CD4-positive, alpha-beta T cell (primary cell): ENCODE measurements at regions not wholly inside any gene's neighbourhood (a gene's known extent, or its start where the extent isn't known, plus 50 kb on each side); places are given as distances from the start of the nearest gene placed in this dataset.

ENCODE experiments used
- ATAC-seq: fragments of 200-7000 bp; cut with Tn5 transposase; one replicate; pipeline ENCODE4 v1.10.0; 2022; ENCODE audit warnings: mild to moderate bottlenecking; ENCODE audit not compliant: poor library complexity
- CTCF ChIA-PET: fragments of 350-600 bp; sonication (Branson Sonifier 250); formaldehyde crosslinking; loops from one replicate; lab custom pipeline; 2021; ENCODE audit warnings: antibody characterized with exemption, inconsistent platforms; lab: Charles Lee
- POLR2A ChIA-PET: fragments of 350-600 bp; sonication (Branson Sonifier 250); formaldehyde crosslinking; loops from one replicate; lab custom pipeline; 2021; ENCODE audit warnings: antibody characterized with exemption, inconsistent platforms; lab: Charles Lee
- DNase-seq, 14 experiments: peaks; one replicate each; pipeline ENCODE4 v3.0.0-alpha.2; 2013 to 2020; ENCODE audit warnings: mixed read lengths in 2 of 14
- H3K27ac ChIP-seq, 2 donors: one replicate each; pipeline versions ENCODE4 v1.5.1 to v1.7.0; 2013; ENCODE audit warnings: low read length in 2 of 2, low read depth in 1 of 2, mild to moderate bottlenecking in 1 of 2
- H3K27me3 ChIP-seq, 2 experiments: 1 replicate in 1 of 2; 2 replicates in 1 of 2; pipeline versions ENCODE4 v1.6.1 to v1.7.0; 2013; ENCODE audit warnings: low read length in 2 of 2, control low read depth in 1 of 2, mild to moderate bottlenecking in 1 of 2, moderate library complexity in 1 of 2; ENCODE audit not compliant: insufficient read depth in 2 of 2, control insufficient read depth in 1 of 2
- H3K36me3 ChIP-seq: one replicate; pipeline ENCODE4 v1.6.1; 2013; ENCODE audit warnings: low read length, control low read depth; ENCODE audit not compliant: insufficient read depth
- H3K4me1 ChIP-seq: one replicate; pipeline ENCODE4 v1.6.1; 2013; ENCODE audit warnings: low read length, control low read depth; ENCODE audit not compliant: insufficient read depth
- H3K4me3 ChIP-seq: one replicate; pipeline ENCODE4 v1.5.1; 2013; ENCODE audit warnings: mild to moderate bottlenecking, low read length, moderate library complexity
- H3K9me3 ChIP-seq, 2 experiments: 1 replicate in 1 of 2; 2 replicates in 1 of 2; pipeline versions ENCODE4 v1.6.1 to v1.7.0; 2013; ENCODE audit warnings: low read length in 2 of 2, mild to moderate bottlenecking in 2 of 2, control low read depth in 1 of 2, moderate library complexity in 1 of 2; ENCODE audit not compliant: control insufficient read depth in 1 of 2, insufficient read depth in 1 of 2
- H3K27ac Mint-ChIP-seq: one replicate; pipeline ENCODE4 v1.8.0; 2020; ENCODE audit warnings: mixed read lengths
- H3K27me3 Mint-ChIP-seq: one replicate; pipeline ENCODE4 v1.8.0; 2021; ENCODE audit warnings: mixed read lengths
- H3K36me3 Mint-ChIP-seq: one replicate; pipeline ENCODE4 v1.8.0; 2021; ENCODE audit warnings: low read depth, mixed read lengths
- H3K4me1 Mint-ChIP-seq: one replicate; pipeline ENCODE4 v1.8.0; 2021; ENCODE audit warnings: low read depth, mixed read lengths
- H3K4me3 Mint-ChIP-seq: one replicate; pipeline ENCODE4 v1.8.0; 2020; ENCODE audit warnings: mild to moderate bottlenecking, mixed read lengths
- H3K9me3 Mint-ChIP-seq: one replicate; pipeline ENCODE4 v1.8.0; 2020; ENCODE audit warnings: mixed read lengths
- intact Hi-C, 2 experiments: fragments of 100-400 bp; cut with DNase I in 1 of 2; cut with micrococcal nuclease in 1 of 2; formaldehyde crosslinking; loops; one replicate each; pipeline versions ENCODE4 v1.15.1 to v1.9.0; 2023 to 2025; cut with DNase I, micrococcal nuclease
- TF ChIP-seq, protein P1 (sequence below): fragments of 200-600 bp; IDR thresholded peaks from one replicate; pipeline ENCODE4 v1.8.0; 2022; ENCODE audit warnings: antibody characterized with exemption, mild to moderate bottlenecking

DNA sequence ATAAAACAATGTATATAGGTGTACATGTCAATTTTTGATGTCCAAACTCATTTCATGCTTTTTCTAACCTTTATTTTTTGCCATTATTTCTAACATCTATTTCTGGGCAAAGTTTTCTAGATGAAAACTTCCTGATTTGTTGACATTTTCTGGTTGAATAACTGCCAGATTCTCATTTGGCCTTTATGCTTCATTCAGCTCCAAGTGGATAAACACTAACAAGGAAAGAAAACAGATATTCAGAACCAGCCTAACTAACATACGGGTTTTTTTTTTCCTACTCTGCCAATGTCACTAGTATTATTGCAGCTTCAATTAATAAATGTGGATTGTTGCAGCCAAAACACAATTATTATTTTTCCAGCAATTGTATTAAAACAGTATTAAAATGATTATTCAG lies 50.9 kb upstream of the RAP1GDS1 start:
- no peak overlapping the region for H3K27ac ChIP-seq
- Mint-ChIP-seq H3K27me3 (no peaks in the 10 kb centered on the region), H3K9me3 (no peaks in the 10 kb centered on the region), H3K36me3 (no peaks in the 10 kb centered on the region), H3K27ac (no peak overlapping the region), H3K4me3 (no peak overlapping the region), H3K4me1 (peaks cover 6% of the 10 kb centered on the region)
- H3K4me1 ChIP-seq = no peaks in the 10 kb centered on the region
- ATAC-seq = no peak
- no peak for DNase-seq
- ChIA-PET POLR2A (no interaction called here), CTCF (no interaction called here)
- intact Hi-C loops = no loop called here
- no peaks in the 10 kb centered on the region for H3K9me3 ChIP-seq
- TF ChIP-seq, protein P1, sequence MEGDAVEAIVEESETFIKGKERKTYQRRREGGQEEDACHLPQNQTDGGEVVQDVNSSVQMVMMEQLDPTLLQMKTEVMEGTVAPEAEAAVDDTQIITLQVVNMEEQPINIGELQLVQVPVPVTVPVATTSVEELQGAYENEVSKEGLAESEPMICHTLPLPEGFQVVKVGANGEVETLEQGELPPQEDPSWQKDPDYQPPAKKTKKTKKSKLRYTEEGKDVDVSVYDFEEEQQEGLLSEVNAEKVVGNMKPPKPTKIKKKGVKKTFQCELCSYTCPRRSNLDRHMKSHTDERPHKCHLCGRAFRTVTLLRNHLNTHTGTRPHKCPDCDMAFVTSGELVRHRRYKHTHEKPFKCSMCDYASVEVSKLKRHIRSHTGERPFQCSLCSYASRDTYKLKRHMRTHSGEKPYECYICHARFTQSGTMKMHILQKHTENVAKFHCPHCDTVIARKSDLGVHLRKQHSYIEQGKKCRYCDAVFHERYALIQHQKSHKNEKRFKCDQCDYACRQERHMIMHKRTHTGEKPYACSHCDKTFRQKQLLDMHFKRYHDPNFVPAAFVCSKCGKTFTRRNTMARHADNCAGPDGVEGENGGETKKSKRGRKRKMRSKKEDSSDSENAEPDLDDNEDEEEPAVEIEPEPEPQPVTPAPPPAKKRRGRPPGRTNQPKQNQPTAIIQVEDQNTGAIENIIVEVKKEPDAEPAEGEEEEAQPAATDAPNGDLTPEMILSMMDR = no peak
- no peak overlapping the region for H3K4me3 ChIP-seq
- H3K27me3 ChIP-seq = no peaks in the 10 kb centered on the region
- no peaks in the 10 kb centered on the region for H3K36me3 ChIP-seq

DNA sequence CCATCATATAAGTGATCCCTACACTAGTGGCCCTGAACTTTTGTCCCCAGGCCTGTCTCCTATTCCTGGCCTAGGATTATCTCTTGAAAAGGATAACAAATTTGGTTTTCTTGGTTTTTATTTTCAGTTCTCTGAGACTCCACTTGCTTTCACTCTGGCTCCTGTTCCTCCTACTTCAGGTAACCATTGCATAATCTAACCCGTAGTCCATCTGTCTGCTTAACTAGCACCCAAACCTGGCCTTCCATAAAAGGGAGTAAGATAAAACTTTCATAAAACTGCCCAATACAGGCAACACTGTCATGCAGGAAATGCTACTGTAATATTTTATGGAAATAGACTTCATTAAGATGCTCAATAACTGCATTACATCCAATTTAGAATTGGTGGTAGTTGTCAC lies 52.1 kb upstream of the RAP1GDS1 start:
- H3K4me3 ChIP-seq = no peak overlapping the region
- CTCF ChIA-PET = no interaction called here
- intact Hi-C loops = no loop called here
- H3K9me3 ChIP-seq = no peaks in the 10 kb centered on the region
- H3K27me3 ChIP-seq = no peaks in the 10 kb centered on the region
- Mint-ChIP-seq H3K4me3 (no peak overlapping the region), H3K36me3 (no peaks in the 10 kb centered on the region), H3K27ac (no peak overlapping the region), H3K27me3 (no peaks in the 10 kb centered on the region), H3K9me3 (no peaks in the 10 kb centered on the region), H3K4me1 (peaks cover 2% of the 10 kb centered on the region)
- TF ChIP-seq, protein P1 = no peak
- no peaks in the 10 kb centered on the region for H3K4me1 ChIP-seq
- DNase-seq (no peak), ATAC-seq (no peak)
- POLR2A ChIA-PET = no interaction called here
- no peaks in the 10 kb centered on the region for H3K36me3 ChIP-seq
- H3K27ac ChIP-seq = no peak overlapping the region

- DNase-seq = no peak
- Histone ChIP-seq H3K36me3 (no peaks in the 10 kb centered on the region), H3K4me3 (peak overlapping the region; percentile 13), H3K9me3 (peaks cover 5% of the 10 kb centered on the region in 2 experiments), H3K27ac (no peak overlapping the region), H3K27me3 (no peaks in the 10 kb centered on the region), H3K4me1 (no peaks in the 10 kb centered on the region)
- POLR2A ChIA-PET = interaction anchor here (0.8 to 2.2 kb wide), 3 partner anchors 11 to 61 kb away, joined by 3 to 19 read pairs (median 4); partner anchors contain the start of genes RAP1GDS1 and STPG2
- peak; percentile 49 for ATAC-seq
- Mint-ChIP-seq H3K4me1 (peaks cover 14% of the 10 kb centered on the region), H3K27me3 (no peaks in the 10 kb centered on the region), H3K9me3 (peaks cover 8% of the 10 kb centered on the region), H3K36me3 (peaks cover 8% of the 10 kb centered on the region), H3K27ac (peak overlapping the region; percentile 82), H3K4me3 (peak overlapping the region; percentile 32)
- TF ChIP-seq, protein P1 = no peak
- CTCF ChIA-PET = no interaction called here
- intact Hi-C loops = no loop called here
Measured at GRCh38 chr4:98204236-98204553, 57.0 kb upstream of the RAP1GDS1 start.
